ENCODE measurements at regions not wholly inside any gene's neighbourhood (a gene's known extent, or its start where the extent isn't known, plus 50 kb on each side); places are given as distances from the start of the nearest gene placed in this dataset.

- no peak for TF ChIP-seq CTCF (conservative IDR thresholded peaks at IDR 0.05)
- no peak for TF ChIP-seq ZFX (IDR thresholded peaks at IDR 0.05)
Measured at GRCh38 chr6:22636452-22636851, 67.1 kb downstream of the HDGFL1 start.
